SU-DHL-6 (cell line): ENCODE measurements at regions not wholly inside any gene's neighbourhood (a gene's known extent, or its start where the extent isn't known, plus 50 kb on each side); places are given as distances from the start of the nearest gene placed in this dataset.

Experiments
- H2AFZ ChIP-seq: fragments of 200-600 bp; sonication (generic); 2 replicates; pipeline ENCODE4 v1.6.1; 2014; ENCODE audit warnings: low read depth, mild to moderate bottlenecking, moderate library complexity, mixed read lengths, antibody characterized with exemption, low read length; ENCODE audit not compliant: severe bottlenecking
- H3F3A ChIP-seq: fragments of 200-600 bp; shearing (Covaris generic); 2 replicates; pipeline ENCODE4 v1.6.0; 2016; ENCODE audit warnings: antibody characterized with exemption, mild to moderate bottlenecking; ENCODE audit not compliant: insufficient read depth
- H3K27ac ChIP-seq: fragments of 200-600 bp; sonication (generic); 2 replicates; pipeline ENCODE4 v1.5.1; 2016; ENCODE audit warnings: low read depth, mild to moderate bottlenecking, low read length, moderate library complexity, mixed read lengths
- H3K27me3 ChIP-seq: fragments of 200-600 bp; sonication (generic), shearing (Covaris generic); 2 replicates; pipeline ENCODE4 v1.6.0; 2014; ENCODE audit warnings: mild to moderate bottlenecking, low read length
- H3K36me3 ChIP-seq: fragments of 200-600 bp; sonication (generic); 2 replicates; pipeline ENCODE4 v1.6.1; 2014; ENCODE audit warnings: mild to moderate bottlenecking, low read length, mixed read lengths
- H3K4me2 ChIP-seq: fragments of 300-600, 200-600 bp; shearing (Covaris generic), sonication (generic); 2 replicates; pipeline ENCODE4 v1.6.0; 2014; ENCODE audit warnings: low read length, low read depth, mild to moderate bottlenecking; ENCODE audit not compliant: poor library complexity, severe bottlenecking
- H3K4me3 ChIP-seq: fragments of 200-600 bp; sonication (generic); 2 replicates; pipeline ENCODE4 v1.5.1; 2014; ENCODE audit warnings: antibody characterized with exemption, low read length, mild to moderate bottlenecking, mixed read lengths; ENCODE audit not compliant: insufficient read depth, poor library complexity, severe bottlenecking
- H3K79me2 ChIP-seq: fragments of 200-600 bp; sonication (generic); 2 replicates; pipeline ENCODE4 v1.6.1; 2014; ENCODE audit warnings: mild to moderate bottlenecking, low read length, moderate library complexity; ENCODE audit not compliant: insufficient read depth
- H3K9ac ChIP-seq: fragments of 200-600 bp; sonication (generic); 2 replicates; pipeline ENCODE4 v1.7.0; 2014; ENCODE audit warnings: mild to moderate bottlenecking, low read length
- H3K9me2 ChIP-seq: fragments of 200-600 bp; sonication (generic); replicated peaks from 2 replicates; pipeline ENCODE4 v1.6.1; 2014; ENCODE audit warnings: low read length; ENCODE audit not compliant: insufficient read depth
- H3K9me3 ChIP-seq: fragments of 200-600 bp; sonication (generic); 2 replicates; pipeline ENCODE4 v1.6.1; 2014; ENCODE audit warnings: low read length, mixed read lengths; ENCODE audit not compliant: insufficient read depth
- H4K20me1 ChIP-seq: fragments of 200-600 bp; sonication (generic); 2 replicates; pipeline ENCODE4 v1.6.1; 2014; ENCODE audit warnings: low read depth, mild to moderate bottlenecking, antibody characterized with exemption, low read length, moderate library complexity, mixed read lengths
- CTCF ChIP-seq: fragments of 200-600 bp; sonication (generic); IDR thresholded peaks from one replicate; pipeline ENCODE4 v1.5.1; 2017; ENCODE audit warnings: antibody characterized with exemption, mild to moderate bottlenecking, low read length, moderate library complexity; ENCODE audit not compliant: insufficient read depth, poor library complexity, severe bottlenecking
- EZH2phosphoT487 ChIP-seq: fragments of 200-600 bp; sonication (generic), shearing (Covaris generic); conservative IDR thresholded peaks from 2 replicates; pipeline ENCODE4 v1.6.1; 2018; ENCODE audit warnings: mild to moderate bottlenecking, antibody characterized with exemption, low read length, moderate library complexity, mixed read lengths

- Histone ChIP-seq H3K27me3 (no peaks in the 10 kb centered on the region), H3K9me2 (no peaks in the 10 kb centered on the region), H3K4me3 (no peak overlapping the region), H3F3A (no peaks in the 10 kb centered on the region), H3K9me3 (no peaks in the 10 kb centered on the region), H3K4me2 (no peak overlapping the region), H3K9ac (no peak overlapping the region), H3K27ac (no peak overlapping the region), H2AFZ (no peak overlapping the region), H3K79me2 (no peaks in the 10 kb centered on the region), H3K36me3 (no peaks in the 10 kb centered on the region), H4K20me1 (no peaks in the 10 kb centered on the region)
- TF ChIP-seq EZH2phosphoT487 (no peak), CTCF (no peak)
Observed at GRCh38 chr3:26074080-26074479, 284.2 kb downstream of the OXSM start.

GRCh38 chr3:26078539-26078938 is 288.6 kb downstream of the OXSM start:
- H3K9ac ChIP-seq, result no peak overlapping the region
- no peaks in the 10 kb centered on the region for H3K9me3 ChIP-seq
- TF ChIP-seq CTCF (no peak), EZH2phosphoT487 (no peak)
- no peaks in the 10 kb centered on the region for H3K9me2 ChIP-seq
- no peak overlapping the region for H2AFZ ChIP-seq
- H3K27me3 ChIP-seq, result no peaks in the 10 kb centered on the region
- no peaks in the 10 kb centered on the region for H4K20me1 ChIP-seq
- no peaks in the 10 kb centered on the region for H3K79me2 ChIP-seq
- H3K4me3 ChIP-seq, result no peak overlapping the region
- H3K36me3 ChIP-seq, result no peaks in the 10 kb centered on the region
- no peaks in the 10 kb centered on the region for H3F3A ChIP-seq
- H3K27ac ChIP-seq, result no peak overlapping the region
- H3K4me2 ChIP-seq, result no peak overlapping the region

- H4K20me1 ChIP-seq, result no peaks in the 10 kb centered on the region
- H2AFZ ChIP-seq, result no peak overlapping the region
- no peaks in the 10 kb centered on the region for H3K36me3 ChIP-seq
- no peaks in the 10 kb centered on the region for H3K79me2 ChIP-seq
- H3K27ac ChIP-seq, result no peak overlapping the region
- TF ChIP-seq CTCF, result no peak
- TF ChIP-seq EZH2phosphoT487, result no peak
- H3F3A ChIP-seq, result no peaks in the 10 kb centered on the region
- no peaks in the 10 kb centered on the region; the same call in 1 of the 2 replicates for H3K9me3 ChIP-seq
- no peak overlapping the region for H3K4me3 ChIP-seq
- no peaks in the 10 kb centered on the region for H3K9me2 ChIP-seq
- no peak overlapping the region for H3K9ac ChIP-seq
- H3K4me2 ChIP-seq, result no peak overlapping the region
- no peaks in the 10 kb centered on the region for H3K27me3 ChIP-seq
Observed at GRCh38 chr3:26081166-26081565, 291.3 kb downstream of the OXSM start.

GRCh38 chr3:26081806-26082205 is 291.9 kb downstream of the OXSM start:
- H3K36me3 ChIP-seq, result no peaks in the 10 kb centered on the region
- H3F3A ChIP-seq, result no peaks in the 10 kb centered on the region
- H3K27ac ChIP-seq, result no peak overlapping the region
- H3K9me2 ChIP-seq, result no peaks in the 10 kb centered on the region
- no peaks in the 10 kb centered on the region for H3K27me3 ChIP-seq
- H3K4me3 ChIP-seq, result no peak overlapping the region
- H3K4me2 ChIP-seq, result no peak overlapping the region
- no peaks in the 10 kb centered on the region for H4K20me1 ChIP-seq
- no peak for TF ChIP-seq CTCF
- no peak for TF ChIP-seq EZH2phosphoT487
- no peak overlapping the region for H2AFZ ChIP-seq
- no peaks in the 10 kb centered on the region for H3K79me2 ChIP-seq
- H3K9me3 ChIP-seq, result no peaks in the 10 kb centered on the region; the same call in 1 of the 2 replicates
- H3K9ac ChIP-seq, result no peak overlapping the region
